ENCODE measurements at regions not wholly inside any gene's neighbourhood (a gene's known extent, or its start where the extent isn't known, plus 50 kb on each side); places are given as distances from the start of the nearest gene placed in this dataset.

DNA sequence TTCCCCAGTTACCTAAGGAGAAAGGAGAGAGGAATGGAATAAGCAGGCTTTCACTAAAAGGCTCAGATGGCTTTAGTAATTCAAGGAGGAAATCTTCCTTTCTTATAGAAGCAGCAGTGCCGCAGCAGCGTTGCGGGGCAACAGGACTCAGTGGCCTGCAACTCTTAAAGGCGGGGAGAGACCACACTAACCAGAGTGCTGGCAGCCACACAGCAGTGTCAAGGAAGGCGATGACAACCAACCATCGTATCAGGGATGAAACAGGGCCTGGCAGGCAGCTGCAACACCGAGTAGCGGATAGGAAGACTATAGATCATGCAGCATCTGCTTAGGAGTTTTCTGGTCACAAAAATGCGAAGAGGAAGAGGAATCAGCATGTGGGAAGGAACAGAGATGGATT, 106.0 kb downstream of the ERCC5 start:
- TF ChIP-seq RAD21 (IDR thresholded peaks at IDR 0.05 in 1 of 2, conservative IDR thresholded peaks at IDR 0.05 in 1 of 2; ENCODE audit: low read depth in 2 of 2, low read length in 2 of 2) (no peak), EP300 (IDR thresholded peaks at IDR 0.05; ENCODE audit: borderline replicate concordance in 1 of 2, low read depth in 2 of 2, low read length in 2 of 2) (no peak), POLR2A (IDR thresholded peaks at IDR 0.05; ENCODE audit: control extremely low read depth in 1 of 2, low read depth in 2 of 2, low read length in 2 of 2) (no peak), POLR2AphosphoS5 (IDR thresholded peaks at IDR 0.05; ENCODE audit: low read depth, low read length) (no peak), CHD2 (IDR thresholded peaks at IDR 0.05; ENCODE audit: low read length) (no peak), TCF12 (IDR thresholded peaks at IDR 0.05; ENCODE audit: low read depth, low read length) (no peak), TAF1 (IDR thresholded peaks at IDR 0.05; ENCODE audit: low read depth, low read length) (no peak), CHD1 (IDR thresholded peaks at IDR 0.05; ENCODE audit: low read depth, low read length) (no peak), SP1 (IDR thresholded peaks at IDR 0.05; ENCODE audit: low read depth, low read length) (no peak), EZH2 (IDR thresholded peaks at IDR 0.05; ENCODE audit: low read depth, low read length, severe bottlenecking) (no peak)
- TF ChIP-seq, protein P1, sequence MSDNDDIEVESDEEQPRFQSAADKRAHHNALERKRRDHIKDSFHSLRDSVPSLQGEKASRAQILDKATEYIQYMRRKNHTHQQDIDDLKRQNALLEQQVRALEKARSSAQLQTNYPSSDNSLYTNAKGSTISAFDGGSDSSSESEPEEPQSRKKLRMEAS (IDR thresholded peaks at IDR 0.05) = no peak
- TF ChIP-seq, protein P2, sequence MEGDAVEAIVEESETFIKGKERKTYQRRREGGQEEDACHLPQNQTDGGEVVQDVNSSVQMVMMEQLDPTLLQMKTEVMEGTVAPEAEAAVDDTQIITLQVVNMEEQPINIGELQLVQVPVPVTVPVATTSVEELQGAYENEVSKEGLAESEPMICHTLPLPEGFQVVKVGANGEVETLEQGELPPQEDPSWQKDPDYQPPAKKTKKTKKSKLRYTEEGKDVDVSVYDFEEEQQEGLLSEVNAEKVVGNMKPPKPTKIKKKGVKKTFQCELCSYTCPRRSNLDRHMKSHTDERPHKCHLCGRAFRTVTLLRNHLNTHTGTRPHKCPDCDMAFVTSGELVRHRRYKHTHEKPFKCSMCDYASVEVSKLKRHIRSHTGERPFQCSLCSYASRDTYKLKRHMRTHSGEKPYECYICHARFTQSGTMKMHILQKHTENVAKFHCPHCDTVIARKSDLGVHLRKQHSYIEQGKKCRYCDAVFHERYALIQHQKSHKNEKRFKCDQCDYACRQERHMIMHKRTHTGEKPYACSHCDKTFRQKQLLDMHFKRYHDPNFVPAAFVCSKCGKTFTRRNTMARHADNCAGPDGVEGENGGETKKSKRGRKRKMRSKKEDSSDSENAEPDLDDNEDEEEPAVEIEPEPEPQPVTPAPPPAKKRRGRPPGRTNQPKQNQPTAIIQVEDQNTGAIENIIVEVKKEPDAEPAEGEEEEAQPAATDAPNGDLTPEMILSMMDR (IDR thresholded peaks at IDR 0.05; ENCODE audit: control extremely low read depth in 1 of 3, insufficient read depth in 1 of 3, low read depth in 1 of 3, low read length in 3 of 3) = no peak

Data from H1 (cell line).